Activated T-cell treated with anti-CD3 and anti-CD28 coated beads, Interleukin-2, amount 50 U/mL, for 4 hours (primary cell): ENCODE measurements at regions not wholly inside any gene's neighbourhood (a gene's known extent, or its start where the extent isn't known, plus 50 kb on each side); places are given as distances from the start of the nearest gene placed in this dataset.

Source experiments
- ATAC-seq, 2 donors: fragments of 200-7000 bp; cut with Tn5 transposase; one replicate each; pipeline ENCODE4 v1.10.0; 2021
- DNase-seq: peaks from one replicate; pipeline ENCODE4 v3.0.0-alpha.2; 2020
- H3K27me3 Mint-ChIP-seq: one replicate; pipeline ENCODE4 v1.8.0; 2021; ENCODE audit warnings: low read depth, mixed read lengths
- H3K36me3 Mint-ChIP-seq: one replicate; pipeline ENCODE4 v1.8.0; 2022; ENCODE audit warnings: mixed read lengths; ENCODE audit not compliant: insufficient read depth
- H3K4me1 Mint-ChIP-seq: one replicate; pipeline ENCODE4 v1.8.0; 2021; ENCODE audit warnings: low read depth, mixed read lengths
- H3K4me3 Mint-ChIP-seq: one replicate; pipeline ENCODE4 v1.8.0; 2021; ENCODE audit warnings: mild to moderate bottlenecking, moderate library complexity, mixed read lengths
- H3K9me3 Mint-ChIP-seq: one replicate; pipeline ENCODE4 v1.8.0; 2021; ENCODE audit warnings: mixed read lengths

- H3K4me1 Mint-ChIP-seq: peaks cover 7% of the 10 kb centered on the region
- H3K9me3 Mint-ChIP-seq: no peaks in the 10 kb centered on the region
- H3K36me3 Mint-ChIP-seq: no peaks in the 10 kb centered on the region
- no peak overlapping the region for H3K4me3 Mint-ChIP-seq
- no peaks in the 10 kb centered on the region for H3K27me3 Mint-ChIP-seq
- ATAC-seq: no peak
- no peak for DNase-seq
Measured at GRCh38 chr9:7947577-7947976, 148.0 kb upstream of the DMAC1 start.

GRCh38 chr9:7946458-7946857 is 146.9 kb upstream of the DMAC1 start:
- peaks cover 7% of the 10 kb centered on the region for H3K4me1 Mint-ChIP-seq
- no peak overlapping the region for H3K4me3 Mint-ChIP-seq
- no peak for DNase-seq
- no peaks in the 10 kb centered on the region for H3K27me3 Mint-ChIP-seq
- no peaks in the 10 kb centered on the region for H3K36me3 Mint-ChIP-seq
- ATAC-seq: no peak
- H3K9me3 Mint-ChIP-seq: no peaks in the 10 kb centered on the region

DNA sequence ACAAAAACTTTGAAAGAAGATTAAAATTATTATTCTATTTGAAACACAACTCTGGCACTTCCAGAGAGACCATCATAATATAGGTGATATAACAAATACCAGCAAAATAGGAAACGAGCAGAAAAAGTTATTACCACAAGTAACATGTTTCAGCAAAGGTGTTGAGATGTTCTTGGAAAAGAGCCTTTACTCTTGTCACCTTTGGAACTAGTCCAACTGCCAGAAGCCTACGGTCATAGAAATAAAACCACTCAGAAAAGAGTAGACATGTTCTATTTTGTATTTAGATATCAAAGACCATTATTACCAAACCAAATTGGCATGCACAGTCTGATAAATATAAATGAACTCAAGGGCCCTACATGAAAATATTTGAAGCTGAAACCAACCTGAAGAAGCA is 145.0 kb upstream of the DMAC1 start:
- no peaks in the 10 kb centered on the region for H3K36me3 Mint-ChIP-seq
- ATAC-seq (no peak), DNase-seq (no peak)
- peaks cover 7% of the 10 kb centered on the region for H3K4me1 Mint-ChIP-seq
- no peaks in the 10 kb centered on the region for H3K27me3 Mint-ChIP-seq
- H3K4me3 Mint-ChIP-seq: no peak overlapping the region
- peaks cover 12% of the 10 kb centered on the region for H3K9me3 Mint-ChIP-seq

DNA sequence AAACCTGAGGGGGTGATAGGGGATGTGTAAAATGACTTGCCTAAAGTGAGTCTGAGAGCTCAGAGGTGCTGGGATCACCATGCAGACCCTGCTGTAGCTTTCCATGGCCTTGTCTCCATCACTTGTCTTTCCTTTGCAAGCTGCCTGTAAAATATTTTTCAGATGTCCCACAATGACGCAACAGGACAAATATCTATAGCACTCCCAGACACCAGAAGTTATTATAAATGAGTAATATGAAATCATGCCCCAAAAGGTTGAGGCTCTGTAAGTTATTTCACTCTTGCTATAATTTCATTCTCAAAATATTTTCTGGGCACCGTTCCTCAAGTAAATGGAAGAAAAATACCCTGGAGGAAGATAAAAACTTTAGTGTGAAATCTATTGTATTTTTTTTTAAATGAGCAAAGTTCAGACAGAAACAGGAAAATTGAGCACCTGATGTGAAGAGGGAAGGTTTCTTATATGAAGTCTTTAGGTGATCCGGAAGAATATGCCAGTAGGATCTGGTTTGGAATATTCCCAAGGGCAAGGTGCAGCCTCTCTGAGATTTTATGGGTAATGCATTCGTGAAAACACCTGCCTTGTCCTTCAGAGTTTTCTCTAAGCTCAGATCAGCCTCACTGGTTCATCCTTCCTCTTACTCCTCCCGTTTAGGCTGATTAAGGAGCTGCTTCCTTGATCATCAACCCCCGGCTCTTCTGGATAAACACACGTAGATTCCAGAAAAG is 138.3 kb upstream of the DMAC1 start:
- H3K27me3 Mint-ChIP-seq: no peaks in the 10 kb centered on the region
- H3K9me3 Mint-ChIP-seq: peaks cover 14% of the 10 kb centered on the region
- DNase-seq (no peak), ATAC-seq (no peak)
- H3K4me3 Mint-ChIP-seq: no peak overlapping the region
- H3K36me3 Mint-ChIP-seq: no peaks in the 10 kb centered on the region
- H3K4me1 Mint-ChIP-seq: peaks cover 24% of the 10 kb centered on the region

DNA sequence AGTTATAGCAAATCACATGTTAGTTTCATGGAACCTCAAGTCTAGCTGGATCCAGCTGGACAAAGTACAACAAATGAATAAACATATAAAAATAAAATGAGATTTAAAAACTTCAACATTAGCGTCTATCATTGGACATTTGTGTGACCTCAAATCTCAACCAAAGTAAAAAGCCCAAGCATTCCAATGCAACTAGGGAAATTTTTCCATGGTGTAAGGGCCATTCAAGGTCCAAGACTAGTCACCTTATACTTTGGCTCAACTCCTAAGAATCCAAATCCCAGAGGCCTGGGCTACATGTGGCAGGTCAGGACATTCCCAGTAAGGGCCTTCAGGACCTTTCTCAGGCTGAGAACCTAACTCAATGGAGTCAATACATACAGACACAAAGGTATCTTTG is 137.4 kb upstream of the DMAC1 start:
- ATAC-seq: no peak
- no peaks in the 10 kb centered on the region for H3K36me3 Mint-ChIP-seq
- no peaks in the 10 kb centered on the region for H3K27me3 Mint-ChIP-seq
- H3K4me3 Mint-ChIP-seq: no peak overlapping the region
- no peak for DNase-seq
- H3K9me3 Mint-ChIP-seq: peaks cover 14% of the 10 kb centered on the region
- H3K4me1 Mint-ChIP-seq: peaks cover 24% of the 10 kb centered on the region

DNA sequence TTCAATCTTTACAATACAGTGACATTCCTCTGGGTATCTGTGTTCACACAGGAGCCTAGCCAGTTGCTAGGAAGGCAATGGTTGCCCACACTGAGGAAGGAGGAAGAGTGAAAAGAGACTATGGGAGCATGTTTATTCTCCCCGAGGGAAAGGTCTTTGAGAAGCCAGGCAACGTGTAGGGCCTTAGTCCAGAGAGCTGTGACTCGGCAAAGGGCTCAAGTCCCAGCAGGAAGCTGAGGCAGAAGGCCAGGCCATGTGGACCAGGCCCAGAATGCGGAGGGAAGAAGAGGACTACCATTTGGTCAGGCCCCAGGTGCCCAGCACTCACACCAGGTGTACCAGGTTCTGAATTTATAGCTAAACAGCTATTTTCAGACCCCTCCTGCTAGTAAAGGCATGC is 136.6 kb upstream of the DMAC1 start:
- no peaks in the 10 kb centered on the region for H3K36me3 Mint-ChIP-seq
- peaks cover 14% of the 10 kb centered on the region for H3K9me3 Mint-ChIP-seq
- H3K4me3 Mint-ChIP-seq: peak overlapping the region; percentile 11
- peak in 1 of 2 donors; percentile 9 for ATAC-seq
- peaks cover 24% of the 10 kb centered on the region for H3K4me1 Mint-ChIP-seq
- DNase-seq: no peak
- H3K27me3 Mint-ChIP-seq: no peaks in the 10 kb centered on the region

DNA sequence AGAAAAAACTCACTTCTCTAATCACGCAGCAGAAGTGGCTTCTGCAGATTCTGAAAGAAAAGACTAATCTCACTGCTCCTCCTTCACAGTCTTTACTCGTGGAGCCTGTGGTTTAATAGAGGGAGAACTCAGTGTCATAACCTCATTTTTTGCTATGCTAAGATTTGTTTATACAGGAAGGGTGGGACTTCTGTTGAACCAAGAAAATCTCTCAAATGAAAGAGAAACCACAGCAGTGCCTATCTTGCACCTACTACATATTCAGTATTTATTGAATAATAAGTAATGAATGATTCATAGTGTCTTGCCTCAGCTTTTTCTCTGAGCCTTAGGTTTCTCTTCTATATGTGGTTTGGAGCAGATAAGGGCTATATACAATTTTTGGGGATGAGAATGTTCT is 136.1 kb upstream of the DMAC1 start:
- H3K4me3 Mint-ChIP-seq: peak overlapping the region; percentile 11
- DNase-seq (no peak), ATAC-seq (peak; percentile 88 to 90)
- no peaks in the 10 kb centered on the region for H3K36me3 Mint-ChIP-seq
- peaks cover 28% of the 10 kb centered on the region for H3K4me1 Mint-ChIP-seq
- no peaks in the 10 kb centered on the region for H3K27me3 Mint-ChIP-seq
- peaks cover 13% of the 10 kb centered on the region for H3K9me3 Mint-ChIP-seq

DNA sequence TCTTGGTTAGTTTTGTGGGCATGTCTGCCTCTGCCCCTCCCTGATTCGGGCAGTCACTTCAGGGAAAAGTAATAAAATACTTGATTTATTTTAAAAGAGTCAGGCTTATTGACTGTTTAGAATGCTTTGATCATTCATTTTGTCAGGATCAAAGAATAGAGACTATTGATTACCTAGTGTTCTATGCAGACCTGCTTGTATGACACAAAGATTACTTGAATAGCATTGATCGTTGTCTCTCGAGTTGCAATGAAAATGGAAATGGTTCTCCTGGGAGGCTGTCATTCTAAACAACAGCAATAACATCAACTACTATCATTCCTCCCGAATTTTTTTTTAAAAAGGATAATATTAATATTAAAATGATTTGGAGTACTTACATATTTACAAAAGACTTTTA is 133.2 kb upstream of the DMAC1 start:
- peaks cover 29% of the 10 kb centered on the region for H3K4me1 Mint-ChIP-seq
- DNase-seq (no peak), ATAC-seq (no peak)
- no peaks in the 10 kb centered on the region for H3K36me3 Mint-ChIP-seq
- no peaks in the 10 kb centered on the region for H3K9me3 Mint-ChIP-seq
- H3K27me3 Mint-ChIP-seq: no peaks in the 10 kb centered on the region
- no peak overlapping the region for H3K4me3 Mint-ChIP-seq

GRCh38 chr9:7930613-7931012 is 131.0 kb upstream of the DMAC1 start:
- H3K4me1 Mint-ChIP-seq: peaks cover 12% of the 10 kb centered on the region
- no peak for DNase-seq
- H3K27me3 Mint-ChIP-seq: no peaks in the 10 kb centered on the region
- no peak overlapping the region for H3K4me3 Mint-ChIP-seq
- ATAC-seq: no peak
- no peaks in the 10 kb centered on the region for H3K9me3 Mint-ChIP-seq
- H3K36me3 Mint-ChIP-seq: no peaks in the 10 kb centered on the region

GRCh38 chr9:7921545-7922197 is 122.1 kb upstream of the DMAC1 start:
- Mint-ChIP-seq H3K9me3 (no peaks in the 10 kb centered on the region), H3K27me3 (no peaks in the 10 kb centered on the region), H3K4me3 (no peak overlapping the region), H3K4me1 (no peaks in the 10 kb centered on the region), H3K36me3 (no peaks in the 10 kb centered on the region)
- ATAC-seq (no peak), DNase-seq (no peak)

DNA sequence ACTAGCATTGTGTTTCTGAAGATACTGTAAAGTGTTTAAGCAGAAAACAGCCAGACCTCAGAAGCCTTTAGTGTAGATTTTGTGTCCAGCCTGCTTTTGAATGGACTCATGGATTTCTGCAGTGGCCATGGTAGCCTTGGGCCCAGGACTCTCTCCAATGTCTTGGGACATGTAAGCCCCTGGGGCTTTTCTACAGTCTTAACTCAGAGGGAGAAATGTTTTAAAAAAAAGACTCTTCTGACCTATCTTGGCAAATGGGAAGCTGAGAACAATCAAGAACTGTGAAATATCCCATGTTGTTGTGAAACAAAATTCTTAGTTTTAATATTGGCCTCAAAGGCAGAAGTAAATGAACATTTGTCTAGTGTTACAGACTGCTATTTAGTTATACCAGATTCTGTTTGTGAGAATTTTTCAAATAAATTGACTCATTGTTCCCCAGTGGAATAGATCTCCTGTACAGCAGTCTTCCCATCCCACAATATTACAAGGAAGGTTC is 112.5 kb upstream of the DMAC1 start:
- no peak overlapping the region for H3K4me3 Mint-ChIP-seq
- DNase-seq: no peak
- H3K36me3 Mint-ChIP-seq: no peaks in the 10 kb centered on the region
- ATAC-seq: no peak
- peaks cover 5% of the 10 kb centered on the region for H3K4me1 Mint-ChIP-seq
- H3K27me3 Mint-ChIP-seq: peaks cover 1% of the 10 kb centered on the region
- no peaks in the 10 kb centered on the region for H3K9me3 Mint-ChIP-seq

GRCh38 chr9:7910426-7911020 is 110.9 kb upstream of the DMAC1 start:
- Mint-ChIP-seq H3K4me3 (no peak overlapping the region), H3K36me3 (no peaks in the 10 kb centered on the region), H3K9me3 (no peaks in the 10 kb centered on the region), H3K27me3 (peaks cover 1% of the 10 kb centered on the region), H3K4me1 (peaks cover 5% of the 10 kb centered on the region)
- ATAC-seq (no peak), DNase-seq (no peak)

DNA sequence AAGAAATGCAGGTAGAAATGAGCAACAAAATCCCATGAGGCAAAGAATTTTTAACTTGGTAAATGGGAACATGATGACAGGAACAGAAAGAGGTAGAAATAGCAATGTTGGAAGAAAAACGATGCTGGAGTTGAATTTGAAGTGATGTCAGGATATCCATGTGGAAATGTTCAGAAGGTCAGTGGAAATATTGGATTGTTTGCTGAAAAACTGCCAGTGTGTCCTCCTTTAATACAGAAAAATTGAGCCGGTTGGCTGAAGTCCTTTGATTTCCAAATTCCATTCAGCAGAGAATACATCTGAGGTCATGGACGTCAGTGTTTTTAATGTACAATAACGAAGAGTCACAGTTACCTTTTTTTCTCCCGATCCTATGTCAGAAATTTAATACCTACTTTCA is 110.0 kb upstream of the DMAC1 start:
- no peak overlapping the region for H3K4me3 Mint-ChIP-seq
- peaks cover 1% of the 10 kb centered on the region for H3K27me3 Mint-ChIP-seq
- H3K4me1 Mint-ChIP-seq: peaks cover 5% of the 10 kb centered on the region
- H3K36me3 Mint-ChIP-seq: no peaks in the 10 kb centered on the region
- H3K9me3 Mint-ChIP-seq: no peaks in the 10 kb centered on the region
- DNase-seq (no peak), ATAC-seq (no peak)

GRCh38 chr9:7907551-7908337 is 108.2 kb upstream of the DMAC1 start:
- H3K9me3 Mint-ChIP-seq: no peaks in the 10 kb centered on the region

More at GRCh38 chr9:7907551-7908337, 108.2 kb upstream of the DMAC1 start:
- Mint-ChIP-seq H3K4me3 (no peak overlapping the region), H3K27me3 (peaks cover 1% of the 10 kb centered on the region), H3K4me1 (peaks cover 5% of the 10 kb centered on the region), H3K36me3 (no peaks in the 10 kb centered on the region)
- ATAC-seq: no peak
- DNase-seq: no peak
